Endothelial cell of umbilical vein (primary cell): ENCODE measurements at regions not wholly inside any gene's neighbourhood (a gene's known extent, or its start where the extent isn't known, plus 50 kb on each side); places are given as distances from the start of the nearest gene placed in this dataset.

ENCODE experiments used
- BruUV-seq: library from RNA; stranded (reverse); fragments of 400-500 nt; replicated peaks from 2 replicates; lab custom pipeline; 2021; lab: Mats Ljungman, UMichigan
- CTCF ChIA-PET: fragments of 300-600, 350-600 bp; sonication (Branson Sonifier 250); formaldehyde crosslinking; loops from one replicate; lab custom pipeline; 2021; ENCODE audit warnings: antibody characterized with exemption, inconsistent platforms; lab: Charles Lee
- POLR2A ChIA-PET: fragments of 300-600, 350-600 bp; sonication (Branson Sonifier 250); formaldehyde crosslinking; loops from one replicate; lab custom pipeline; 2021; ENCODE audit warnings: antibody characterized with exemption, inconsistent platforms; lab: Charles Lee
- DNase-seq: peaks from one replicate; pipeline ENCODE4 v3.0.0-alpha.2; 2011; ENCODE audit warnings: low read depth, low spot score
- FAIRE-seq: peaks from 2 replicates; lab custom pipeline; 2011; peaks lifted over from hg19 to GRCh38; lab: Jason Lieb, UNC
- H2AFZ ChIP-seq: 2 replicates; pipeline ENCODE4 v1.6.0; 2012; ENCODE audit warnings: low read depth, low read length, control low read depth, inconsistent platforms
- H3K27ac ChIP-seq: 2 replicates; pipeline ENCODE4 v1.5.1; 2011; ENCODE audit warnings: low read depth, mild to moderate bottlenecking, control low read depth, low read length, moderate library complexity; ENCODE audit not compliant: insufficient read depth
- H3K27me3 ChIP-seq, 2 experiments: 2 replicates each; pipeline versions ENCODE4 v1.6.0 to v1.6.1; 2011; ENCODE audit warnings: low read length in 2 of 2, mixed read lengths in 1 of 2; ENCODE audit not compliant: control insufficient read depth in 2 of 2, insufficient read depth in 2 of 2
- H3K36me3 ChIP-seq, 2 experiments: 2 replicates in 1 of 2; 3 replicates in 1 of 2; pipeline ENCODE4 v1.5.1; 2011; ENCODE audit warnings: low read length in 2 of 2, mild to moderate bottlenecking in 1 of 2, moderate library complexity in 1 of 2; ENCODE audit not compliant: control insufficient read depth in 2 of 2, insufficient read depth in 2 of 2; ENCODE audit errors: extremely low read depth in 1 of 2
- H3K4me1 ChIP-seq: 3 replicates; pipeline ENCODE4 v1.5.1; 2011; ENCODE audit warnings: mild to moderate bottlenecking, low read length; ENCODE audit not compliant: control insufficient read depth, insufficient read depth; ENCODE audit errors: extremely low read depth
- H3K4me2 ChIP-seq: 2 replicates; pipeline ENCODE4 v1.6.1; 2011; ENCODE audit warnings: low read length, control low read depth, mixed read lengths; ENCODE audit not compliant: insufficient read depth
- H3K4me3 ChIP-seq, 3 experiments: fragments of 200-600 bp in 1 of 3; sonication (generic), shearing (Covaris generic) in 1 of 3; replicated peaks in 1 of 3; 2 replicates each; pipeline ENCODE4 v1.5.1; 2011 to 2016; ENCODE audit warnings: control low read depth in 3 of 3, low read length in 3 of 3, mild to moderate bottlenecking in 2 of 3, inconsistent platforms in 1 of 3, low read depth in 1 of 3, moderate library complexity in 1 of 3; ENCODE audit not compliant: insufficient read depth in 1 of 3
- H3K79me2 ChIP-seq: 2 replicates; pipeline ENCODE4 v1.6.0; 2012; ENCODE audit warnings: low read length, inconsistent platforms; ENCODE audit not compliant: control insufficient read depth, insufficient read depth
- H3K9ac ChIP-seq: replicated peaks from 2 replicates; pipeline ENCODE3; 2011; ENCODE audit warnings: low read length, control low read depth; ENCODE audit not compliant: insufficient read depth; ENCODE audit errors: extremely low read depth
- H3K9me1 ChIP-seq: replicated peaks from 3 replicates; pipeline ENCODE4 v1.6.0; 2011; ENCODE audit warnings: mild to moderate bottlenecking, low read length; ENCODE audit not compliant: control insufficient read depth, insufficient read depth; ENCODE audit errors: extremely low read depth
- H3K9me3 ChIP-seq: replicated peaks from 2 replicates; pipeline ENCODE4 v1.5.1; 2012; ENCODE audit warnings: low read length, inconsistent platforms; ENCODE audit not compliant: control insufficient read depth, insufficient read depth
- H4K20me1 ChIP-seq: replicated peaks from 2 replicates; pipeline ENCODE3; 2011; ENCODE audit warnings: mild to moderate bottlenecking, low read length; ENCODE audit not compliant: control insufficient read depth, insufficient read depth; ENCODE audit errors: extremely low read depth
- EZH2 ChIP-seq: IDR thresholded peaks from 2 replicates; pipeline ENCODE4 v1.6.1; 2012; ENCODE audit warnings: borderline replicate concordance, low read depth, mild to moderate bottlenecking, moderate library complexity, low read length, inconsistent platforms; ENCODE audit not compliant: severe bottlenecking
- GATA2 ChIP-seq: IDR thresholded peaks from 2 replicates; pipeline ENCODE4 v1.7.0; 2011; ENCODE audit warnings: low read depth, mild to moderate bottlenecking, moderate library complexity, mixed read lengths, low read length; ENCODE audit not compliant: insufficient read length, insufficient read depth
- POLR2A ChIP-seq: IDR thresholded peaks from 2 replicates; pipeline ENCODE4 v1.6.1; 2012; ENCODE audit warnings: low read depth, mild to moderate bottlenecking, control low read depth, low read length
- POLR2AphosphoS5 ChIP-seq: IDR thresholded peaks from 2 replicates; pipeline ENCODE4 v1.6.1; 2012; ENCODE audit warnings: low read depth, mild to moderate bottlenecking, control low read depth, low read length, moderate library complexity; ENCODE audit not compliant: insufficient read depth
- dilution Hi-C: fragments of 300-500 bp; cut with MboI; formaldehyde crosslinking; loops from one replicate; pipeline ENCODE4 v1.15.0; 2019; ENCODE audit warnings: low sequenced_read_pairs; ENCODE audit not compliant: extremely low pct_ligation_motif_present
- intact Hi-C: fragments of 100-400 bp; cut with micrococcal nuclease; formaldehyde crosslinking; loops from one replicate; pipeline ENCODE4 v1.10.0; 2022
- TF ChIP-seq, protein P1 (sequence below): IDR thresholded peaks from 2 replicates; pipeline ENCODE4 v1.6.1; 2011; ENCODE audit not compliant: insufficient read depth, insufficient read length
- TF ChIP-seq, protein P2 (sequence below), 2 donors: IDR thresholded peaks; 1 replicate in 1 of 2; 2 replicates in 1 of 2; pipeline ENCODE4 v1.5.1; 2011; ENCODE audit warnings: low read length in 2 of 2, mild to moderate bottlenecking in 2 of 2, moderate library complexity in 2 of 2, control low read depth in 1 of 2, inconsistent platforms in 1 of 2, low read depth in 1 of 2; ENCODE audit not compliant: insufficient read depth in 1 of 2; ENCODE audit errors: extremely low read depth in 1 of 2

DNA sequence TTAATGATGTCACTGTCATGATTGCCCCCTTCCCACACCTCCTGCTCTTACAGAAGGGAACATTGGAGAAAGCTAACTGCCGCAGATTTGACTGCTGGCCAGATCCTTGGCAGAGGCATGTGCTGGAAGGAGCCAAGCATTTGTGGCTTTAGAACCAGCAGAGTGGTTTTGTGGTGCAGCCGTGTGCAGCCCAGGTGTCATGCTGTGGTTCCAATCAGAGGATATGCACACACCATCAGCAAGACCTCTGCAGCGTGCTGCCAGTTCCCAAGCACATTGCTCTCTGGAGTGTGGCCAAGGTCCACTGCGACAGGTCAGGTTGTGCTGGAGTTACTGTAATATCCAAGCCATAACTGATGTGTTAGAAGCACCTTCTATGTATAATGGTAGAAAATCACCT is 61.6 kb downstream of the OTOL1 start:
- Histone ChIP-seq H3K9me1 (no peaks in the 10 kb centered on the region), H4K20me1 (no peaks in the 10 kb centered on the region), H3K9ac (no peak overlapping the region), H3K27me3 (no peaks in the 10 kb centered on the region), H3K9me3 (no peaks in the 10 kb centered on the region), H2AFZ (no peak overlapping the region), H3K4me1 (no peaks in the 10 kb centered on the region), H3K4me2 (no peak overlapping the region), H3K27ac (no peak overlapping the region), H3K4me3 (no peak overlapping the region), H3K79me2 (no peaks in the 10 kb centered on the region), H3K36me3 (no peaks in the 10 kb centered on the region)
- dilution Hi-C loops (no loop called here), intact Hi-C loops (no loop called here)
- DNase-seq: no peak
- ChIA-PET CTCF (no interaction called here), POLR2A (no interaction called here)
- FAIRE-seq: no peak
- BruUV-seq: no TSS peak
- TF ChIP-seq GATA2: no peak
- no peak for TF ChIP-seq POLR2A

DNA sequence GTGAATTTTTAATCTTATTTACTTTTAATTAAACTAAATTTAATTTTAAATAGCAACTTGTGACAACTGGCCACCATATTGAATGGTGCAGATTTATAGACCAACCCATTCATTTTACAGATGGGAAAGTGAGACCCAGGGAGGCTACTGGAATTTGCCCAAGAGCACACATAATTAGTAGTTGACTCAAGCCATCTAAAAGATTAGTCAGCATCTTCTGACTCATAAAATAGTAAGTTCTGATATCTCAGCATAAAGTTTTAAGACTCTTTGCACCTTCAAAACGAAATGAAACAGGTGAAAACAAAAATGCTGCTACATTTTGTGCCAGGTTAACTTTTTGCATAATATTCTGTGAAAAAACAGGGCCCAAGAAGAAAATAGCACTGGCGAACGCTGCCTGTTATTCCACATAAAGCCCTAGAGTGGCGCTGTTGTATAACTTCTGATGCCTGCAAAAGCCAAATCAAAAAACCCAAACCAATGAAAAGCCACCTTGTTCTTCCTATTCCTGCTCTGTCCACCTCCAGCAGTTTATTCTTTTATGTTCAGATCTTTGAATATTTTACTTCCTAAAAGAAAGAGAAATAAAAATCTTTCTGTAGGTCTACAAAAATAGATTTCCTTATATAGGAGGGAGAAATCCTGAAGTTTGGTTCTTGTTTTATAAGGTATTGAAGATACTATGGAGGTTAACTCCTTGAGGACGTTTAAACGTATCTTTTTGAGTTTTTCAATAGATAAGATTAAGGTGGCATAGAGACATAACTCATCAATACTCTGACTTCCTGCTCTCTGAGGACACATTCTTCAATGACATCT is 62.8 kb downstream of the OTOL1 start:
- no peaks in the 10 kb centered on the region for H3K9me1 ChIP-seq
- no peaks in the 10 kb centered on the region for H3K9me3 ChIP-seq
- H3K4me2 ChIP-seq: no peak overlapping the region
- FAIRE-seq (peak; percentile 76), DNase-seq (peak; percentile 21)
- no peak overlapping the region for H2AFZ ChIP-seq
- no peaks in the 10 kb centered on the region for H3K4me1 ChIP-seq
- ChIA-PET POLR2A (no interaction called here), CTCF (no interaction called here)
- dilution Hi-C loops: no loop called here
- TF ChIP-seq POLR2AphosphoS5 (no peak), EZH2 (no peak)
- TF ChIP-seq, protein P1, sequence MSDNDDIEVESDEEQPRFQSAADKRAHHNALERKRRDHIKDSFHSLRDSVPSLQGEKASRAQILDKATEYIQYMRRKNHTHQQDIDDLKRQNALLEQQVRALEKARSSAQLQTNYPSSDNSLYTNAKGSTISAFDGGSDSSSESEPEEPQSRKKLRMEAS: no peak
- TF ChIP-seq, protein P2, sequence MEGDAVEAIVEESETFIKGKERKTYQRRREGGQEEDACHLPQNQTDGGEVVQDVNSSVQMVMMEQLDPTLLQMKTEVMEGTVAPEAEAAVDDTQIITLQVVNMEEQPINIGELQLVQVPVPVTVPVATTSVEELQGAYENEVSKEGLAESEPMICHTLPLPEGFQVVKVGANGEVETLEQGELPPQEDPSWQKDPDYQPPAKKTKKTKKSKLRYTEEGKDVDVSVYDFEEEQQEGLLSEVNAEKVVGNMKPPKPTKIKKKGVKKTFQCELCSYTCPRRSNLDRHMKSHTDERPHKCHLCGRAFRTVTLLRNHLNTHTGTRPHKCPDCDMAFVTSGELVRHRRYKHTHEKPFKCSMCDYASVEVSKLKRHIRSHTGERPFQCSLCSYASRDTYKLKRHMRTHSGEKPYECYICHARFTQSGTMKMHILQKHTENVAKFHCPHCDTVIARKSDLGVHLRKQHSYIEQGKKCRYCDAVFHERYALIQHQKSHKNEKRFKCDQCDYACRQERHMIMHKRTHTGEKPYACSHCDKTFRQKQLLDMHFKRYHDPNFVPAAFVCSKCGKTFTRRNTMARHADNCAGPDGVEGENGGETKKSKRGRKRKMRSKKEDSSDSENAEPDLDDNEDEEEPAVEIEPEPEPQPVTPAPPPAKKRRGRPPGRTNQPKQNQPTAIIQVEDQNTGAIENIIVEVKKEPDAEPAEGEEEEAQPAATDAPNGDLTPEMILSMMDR (IDR thresholded peaks at IDR 0.05; ENCODE audit: extremely low read depth in 1 of 2, insufficient read depth in 1 of 2, low read depth in 1 of 2, low read length in 2 of 2): peak; percentile 63 to 66
- no peak overlapping the region for H3K9ac ChIP-seq
- no peak overlapping the region for H3K4me3 ChIP-seq
- H4K20me1 ChIP-seq: no peaks in the 10 kb centered on the region
- no TSS peak for BruUV-seq
- no peaks in the 10 kb centered on the region for H3K27me3 ChIP-seq
- H3K36me3 ChIP-seq: no peaks in the 10 kb centered on the region
- intact Hi-C loops: no loop called here
- no peak overlapping the region for H3K27ac ChIP-seq
- H3K79me2 ChIP-seq: no peaks in the 10 kb centered on the region
